ENCODE measurements at regions not wholly inside any gene's neighbourhood (a gene's known extent, or its start where the extent isn't known, plus 50 kb on each side); places are given as distances from the start of the nearest gene placed in this dataset.

GRCh38 chr4:128552586-128552907, 257.0 kb upstream of the JADE1 start:
- TF ChIP-seq, protein P1, sequence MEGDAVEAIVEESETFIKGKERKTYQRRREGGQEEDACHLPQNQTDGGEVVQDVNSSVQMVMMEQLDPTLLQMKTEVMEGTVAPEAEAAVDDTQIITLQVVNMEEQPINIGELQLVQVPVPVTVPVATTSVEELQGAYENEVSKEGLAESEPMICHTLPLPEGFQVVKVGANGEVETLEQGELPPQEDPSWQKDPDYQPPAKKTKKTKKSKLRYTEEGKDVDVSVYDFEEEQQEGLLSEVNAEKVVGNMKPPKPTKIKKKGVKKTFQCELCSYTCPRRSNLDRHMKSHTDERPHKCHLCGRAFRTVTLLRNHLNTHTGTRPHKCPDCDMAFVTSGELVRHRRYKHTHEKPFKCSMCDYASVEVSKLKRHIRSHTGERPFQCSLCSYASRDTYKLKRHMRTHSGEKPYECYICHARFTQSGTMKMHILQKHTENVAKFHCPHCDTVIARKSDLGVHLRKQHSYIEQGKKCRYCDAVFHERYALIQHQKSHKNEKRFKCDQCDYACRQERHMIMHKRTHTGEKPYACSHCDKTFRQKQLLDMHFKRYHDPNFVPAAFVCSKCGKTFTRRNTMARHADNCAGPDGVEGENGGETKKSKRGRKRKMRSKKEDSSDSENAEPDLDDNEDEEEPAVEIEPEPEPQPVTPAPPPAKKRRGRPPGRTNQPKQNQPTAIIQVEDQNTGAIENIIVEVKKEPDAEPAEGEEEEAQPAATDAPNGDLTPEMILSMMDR (IDR thresholded peaks at IDR 0.05): no peak
- TF ChIP-seq POLR2AphosphoS5 (IDR thresholded peaks at IDR 0.05) (no peak), POLR2A (IDR thresholded peaks at IDR 0.05) (no peak)

Measured in breast epithelium (tissue), 3 donors.